Mammary epithelial cell (primary cell): ENCODE measurements at regions not wholly inside any gene's neighbourhood (a gene's known extent, or its start where the extent isn't known, plus 50 kb on each side); places are given as distances from the start of the nearest gene placed in this dataset.

Experiments used
- EZH2 ChIP-seq: IDR thresholded peaks from 2 replicates; pipeline ENCODE4 v1.6.1; 2012; ENCODE audit warnings: low read length, inconsistent platforms, borderline replicate concordance
- TF ChIP-seq, protein P1 (sequence below), 2 donors: IDR thresholded peaks in 1 of 2; conservative IDR thresholded peaks in 1 of 2; 2 replicates each; pipeline ENCODE4 v1.5.1; 2011 to 2012; ENCODE audit warnings: inconsistent platforms in 2 of 2, low read length in 2 of 2, mild to moderate bottlenecking in 2 of 2, control low read depth in 1 of 2, low read depth in 1 of 2; ENCODE audit not compliant: insufficient read depth in 1 of 2; ENCODE audit errors: extremely low read depth in 1 of 2

DNA sequence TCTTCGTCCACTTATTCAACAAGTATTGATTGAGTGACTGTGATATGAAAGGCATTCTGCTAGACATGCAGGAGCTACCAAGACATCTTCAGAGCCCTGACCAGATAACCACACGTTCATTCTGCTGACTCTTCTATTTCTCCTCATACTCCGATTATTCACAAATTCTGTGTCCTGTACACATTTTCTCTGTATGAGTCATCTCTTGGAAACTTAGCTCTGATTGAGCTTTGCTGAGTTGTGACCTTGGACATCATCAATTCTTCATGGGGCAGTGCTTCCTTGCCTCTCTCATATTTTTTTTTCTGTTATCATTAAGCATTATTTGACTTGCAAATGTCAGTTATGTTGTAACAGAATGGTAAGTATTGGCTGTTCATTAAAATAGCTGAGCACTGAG, 351.6 kb upstream of the CNR1 start:
- TF ChIP-seq, protein P1, sequence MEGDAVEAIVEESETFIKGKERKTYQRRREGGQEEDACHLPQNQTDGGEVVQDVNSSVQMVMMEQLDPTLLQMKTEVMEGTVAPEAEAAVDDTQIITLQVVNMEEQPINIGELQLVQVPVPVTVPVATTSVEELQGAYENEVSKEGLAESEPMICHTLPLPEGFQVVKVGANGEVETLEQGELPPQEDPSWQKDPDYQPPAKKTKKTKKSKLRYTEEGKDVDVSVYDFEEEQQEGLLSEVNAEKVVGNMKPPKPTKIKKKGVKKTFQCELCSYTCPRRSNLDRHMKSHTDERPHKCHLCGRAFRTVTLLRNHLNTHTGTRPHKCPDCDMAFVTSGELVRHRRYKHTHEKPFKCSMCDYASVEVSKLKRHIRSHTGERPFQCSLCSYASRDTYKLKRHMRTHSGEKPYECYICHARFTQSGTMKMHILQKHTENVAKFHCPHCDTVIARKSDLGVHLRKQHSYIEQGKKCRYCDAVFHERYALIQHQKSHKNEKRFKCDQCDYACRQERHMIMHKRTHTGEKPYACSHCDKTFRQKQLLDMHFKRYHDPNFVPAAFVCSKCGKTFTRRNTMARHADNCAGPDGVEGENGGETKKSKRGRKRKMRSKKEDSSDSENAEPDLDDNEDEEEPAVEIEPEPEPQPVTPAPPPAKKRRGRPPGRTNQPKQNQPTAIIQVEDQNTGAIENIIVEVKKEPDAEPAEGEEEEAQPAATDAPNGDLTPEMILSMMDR (conservative IDR thresholded peaks at IDR 0.05 in 1 of 2, IDR thresholded peaks at IDR 0.05 in 1 of 2; ENCODE audit: extremely low read depth in 1 of 2, insufficient read depth in 1 of 2, low read depth in 1 of 2, low read length in 2 of 2) = no peak
- no peak for TF ChIP-seq EZH2
